ENCODE measurements at regions not wholly inside any gene's neighbourhood (a gene's known extent, or its start where the extent isn't known, plus 50 kb on each side); places are given as distances from the start of the nearest gene placed in this dataset.

- TF ChIP-seq EZH2 (IDR thresholded peaks at IDR 0.05; ENCODE audit: borderline replicate concordance, low read length) (no peak), CTCF (IDR thresholded peaks at IDR 0.05; ENCODE audit: low read length) (no peak)
Observed at GRCh38 chr6:78559056-78559455, 308.3 kb upstream of the IRAK1BP1 start.

Data from OCI-LY1 (cell line).